ENCODE measurements at regions not wholly inside any gene's neighbourhood (a gene's known extent, or its start where the extent isn't known, plus 50 kb on each side); places are given as distances from the start of the nearest gene placed in this dataset.

GRCh38 chr9:29445751-29446150 lies 1872.5 kb upstream of the C9orf72 start:
- TF ChIP-seq CBFB (IDR thresholded peaks at IDR 0.05; ENCODE audit: low read depth) (no peak), CTCF (IDR thresholded peaks at IDR 0.05 in 2 of 3, conservative IDR thresholded peaks at IDR 0.05 in 1 of 3; ENCODE audit: control insufficient read depth in 2 of 3, extremely low read depth in 1 of 3, insufficient read depth in 1 of 3, low read depth in 3 of 3, low read length in 3 of 3) (no peak), ZBED1 (IDR thresholded peaks at IDR 0.05; ENCODE audit: borderline replicate concordance) (no peak), TAF1 (IDR thresholded peaks at IDR 0.05; ENCODE audit: borderline replicate concordance, low read depth, low read length) (no peak), NKRF (conservative IDR thresholded peaks at IDR 0.05) (no peak), EZH2 (IDR thresholded peaks at IDR 0.05; ENCODE audit: borderline replicate concordance, control insufficient read depth, low read depth, low read length) (no peak), POLR2AphosphoS5 (IDR thresholded peaks at IDR 0.05; ENCODE audit: low read length) (no peak), EP300 (IDR thresholded peaks at IDR 0.05; ENCODE audit: borderline replicate concordance in 1 of 2, control insufficient read depth in 1 of 2, low read depth in 2 of 2, low read length in 2 of 2) (no peak), WRNIP1 (IDR thresholded peaks at IDR 0.05; ENCODE audit: borderline replicate concordance, low read depth, low read length) (no peak), HCFC1 (IDR thresholded peaks at IDR 0.05; ENCODE audit: low read length) (no peak), POLR2A (IDR thresholded peaks at IDR 0.05; ENCODE audit: low read depth, low read length) (no peak), KAT2A (conservative IDR thresholded peaks at IDR 0.05; ENCODE audit: control insufficient read depth, low read depth, low read length) (no peak), CUX1 (IDR thresholded peaks at IDR 0.05; ENCODE audit: insufficient replicate concordance, low read depth, low read length) (no peak)
- TF ChIP-seq, protein P1, sequence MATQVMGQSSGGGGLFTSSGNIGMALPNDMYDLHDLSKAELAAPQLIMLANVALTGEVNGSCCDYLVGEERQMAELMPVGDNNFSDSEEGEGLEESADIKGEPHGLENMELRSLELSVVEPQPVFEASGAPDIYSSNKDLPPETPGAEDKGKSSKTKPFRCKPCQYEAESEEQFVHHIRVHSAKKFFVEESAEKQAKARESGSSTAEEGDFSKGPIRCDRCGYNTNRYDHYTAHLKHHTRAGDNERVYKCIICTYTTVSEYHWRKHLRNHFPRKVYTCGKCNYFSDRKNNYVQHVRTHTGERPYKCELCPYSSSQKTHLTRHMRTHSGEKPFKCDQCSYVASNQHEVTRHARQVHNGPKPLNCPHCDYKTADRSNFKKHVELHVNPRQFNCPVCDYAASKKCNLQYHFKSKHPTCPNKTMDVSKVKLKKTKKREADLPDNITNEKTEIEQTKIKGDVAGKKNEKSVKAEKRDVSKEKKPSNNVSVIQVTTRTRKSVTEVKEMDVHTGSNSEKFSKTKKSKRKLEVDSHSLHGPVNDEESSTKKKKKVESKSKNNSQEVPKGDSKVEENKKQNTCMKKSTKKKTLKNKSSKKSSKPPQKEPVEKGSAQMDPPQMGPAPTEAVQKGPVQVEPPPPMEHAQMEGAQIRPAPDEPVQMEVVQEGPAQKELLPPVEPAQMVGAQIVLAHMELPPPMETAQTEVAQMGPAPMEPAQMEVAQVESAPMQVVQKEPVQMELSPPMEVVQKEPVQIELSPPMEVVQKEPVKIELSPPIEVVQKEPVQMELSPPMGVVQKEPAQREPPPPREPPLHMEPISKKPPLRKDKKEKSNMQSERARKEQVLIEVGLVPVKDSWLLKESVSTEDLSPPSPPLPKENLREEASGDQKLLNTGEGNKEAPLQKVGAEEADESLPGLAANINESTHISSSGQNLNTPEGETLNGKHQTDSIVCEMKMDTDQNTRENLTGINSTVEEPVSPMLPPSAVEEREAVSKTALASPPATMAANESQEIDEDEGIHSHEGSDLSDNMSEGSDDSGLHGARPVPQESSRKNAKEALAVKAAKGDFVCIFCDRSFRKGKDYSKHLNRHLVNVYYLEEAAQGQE (IDR thresholded peaks at IDR 0.05; ENCODE audit: low read depth, low read length) = no peak
